Spleen (tissue), 11 donors: ENCODE measurements at regions not wholly inside any gene's neighbourhood (a gene's known extent, or its start where the extent isn't known, plus 50 kb on each side); places are given as distances from the start of the nearest gene placed in this dataset.
"Not testable (repeated sequence)": the region's sequence is repeated elsewhere in the genome, so short reads cannot be mapped to it uniquely, and the experiment has no call there.

Experiments
- DNase-seq: peaks from one replicate; pipeline ENCODE4 v3.0.0-alpha.2; 2020
- H3K27ac ChIP-seq, 8 donors: fragments of 200-600 bp; sonication (generic) in 7 of 8; 1 replicate in 4 of 8; 2 replicates in 4 of 8; pipeline versions ENCODE4 v1.5.0 to v1.8.0; 2016 to 2021; ENCODE audit warnings: inconsistent platforms in 4 of 8, mild to moderate bottlenecking in 4 of 8, moderate library complexity in 1 of 8
- H3K27me3 ChIP-seq, 7 donors: fragments of 200-600 bp; sonication (generic) in 6 of 7; replicated peaks in 1 of 7; 1 replicate in 4 of 7; 2 replicates in 3 of 7; pipeline versions ENCODE4 v1.5.0 to v1.8.0; 2016 to 2021; ENCODE audit warnings: inconsistent platforms in 3 of 7, mild to moderate bottlenecking in 1 of 7
- H3K36me3 ChIP-seq, 6 donors: fragments of 200-600 bp; sonication (generic) in 5 of 6; 1 replicate in 4 of 6; 2 replicates in 2 of 6; pipeline versions ENCODE4 v1.5.0 to v1.8.0; 2016 to 2021; ENCODE audit warnings: inconsistent platforms in 2 of 6
- H3K4me1 ChIP-seq, 6 donors: fragments of 200-600 bp; sonication (generic) in 5 of 6; 1 replicate in 3 of 6; 2 replicates in 3 of 6; pipeline versions ENCODE4 v1.5.0 to v1.8.0; 2016 to 2021; ENCODE audit warnings: inconsistent platforms in 3 of 6
- H3K4me3 ChIP-seq, 8 donors: fragments of 200-600 bp; sonication (generic) in 7 of 8; 1 replicate in 4 of 8; 2 replicates in 4 of 8; pipeline versions ENCODE4 v1.5.0 to v1.8.0; 2016 to 2021; ENCODE audit warnings: inconsistent platforms in 4 of 8, mild to moderate bottlenecking in 4 of 8, moderate library complexity in 2 of 8
- H3K9me3 ChIP-seq, 8 donors: fragments of 200-600 bp; sonication (generic) in 7 of 8; 1 replicate in 4 of 8; 2 replicates in 4 of 8; pipeline versions ENCODE4 v1.5.0 to v1.8.0; 2016 to 2021; ENCODE audit warnings: inconsistent platforms in 4 of 8
- POLR2A ChIP-seq, 3 donors: fragments of 450-650 bp; IDR thresholded peaks; one replicate each; pipeline ENCODE4 v1.5.1; 2017; ENCODE audit warnings: antibody characterized with exemption in 3 of 3, mild to moderate bottlenecking in 1 of 3
- POLR2AphosphoS5 ChIP-seq, 3 donors: sonication (generic); formaldehyde crosslinking; IDR thresholded peaks; one replicate each; pipeline ENCODE4 v1.5.1; 2017; ENCODE audit warnings: antibody characterized with exemption in 3 of 3
- WGBS, 5 donors: extraction: QIAGEN DNeasy Blood & Tissue Kit in 3 of 5; methylation state at CpG; one replicate each; pipeline versions ENCODE4 v1.1.5 to v1.1.7; 2013 to 2018; 5-methylcytosine and 5-hydroxymethylcytosine counted together
- intact Hi-C: fragments of 100-400 bp; cut with DNase I; formaldehyde crosslinking; loops from one replicate; pipeline ENCODE4 v1.15.0; 2023; ENCODE audit warnings: low total_unique reads
- TF ChIP-seq, protein P1 (sequence below), 11 experiments: fragments of 200-600 bp in 7 of 11; fragments of 450-650 bp in 4 of 11; sonication (generic) in 4 of 11; IDR thresholded peaks in 8 of 11; conservative IDR thresholded peaks in 3 of 11; 1 replicate in 7 of 11; 2 replicates in 4 of 11; pipeline versions ENCODE4 v1.4.0 to v1.8.0; 2016 to 2021; ENCODE audit warnings: antibody characterized with exemption in 11 of 11, inconsistent platforms in 4 of 11, mild to moderate bottlenecking in 1 of 11
- donor health status: healthy with polysubstance abuse.
- donor health status: DM: no; HTN: no; CAD: no; lungs with moderate emphysema.
- donor health status: DM: no; HTN: no; CAD: no.
- donor health status: Bipolar disorder and iron deficiency.
- donor health status: healthy.
- donor health status: DM: no; HTN: no; CAD: no.
- donor health status: DM: yes; HTN: yes; CAD: no.

GRCh38 chr10:10725196-10725595 lies 292.5 kb upstream of the CELF2 start:
- intact Hi-C loops, result no loop called here
- H3K27ac ChIP-seq, result no peak overlapping the region
- H3K4me3 ChIP-seq, result no peak overlapping the region
- H3K4me1 ChIP-seq, result no peaks in the 10 kb centered on the region
- no peak for DNase-seq
- H3K27me3 ChIP-seq, result no peaks in the 10 kb centered on the region
- H3K9me3 ChIP-seq, result no peaks in the 10 kb centered on the region
- no peaks in the 10 kb centered on the region for H3K36me3 ChIP-seq
- no peak for TF ChIP-seq POLR2AphosphoS5 (IDR thresholded peaks at IDR 0.05)
- TF ChIP-seq POLR2A (IDR thresholded peaks at IDR 0.05), result no peak
- TF ChIP-seq, protein P1, sequence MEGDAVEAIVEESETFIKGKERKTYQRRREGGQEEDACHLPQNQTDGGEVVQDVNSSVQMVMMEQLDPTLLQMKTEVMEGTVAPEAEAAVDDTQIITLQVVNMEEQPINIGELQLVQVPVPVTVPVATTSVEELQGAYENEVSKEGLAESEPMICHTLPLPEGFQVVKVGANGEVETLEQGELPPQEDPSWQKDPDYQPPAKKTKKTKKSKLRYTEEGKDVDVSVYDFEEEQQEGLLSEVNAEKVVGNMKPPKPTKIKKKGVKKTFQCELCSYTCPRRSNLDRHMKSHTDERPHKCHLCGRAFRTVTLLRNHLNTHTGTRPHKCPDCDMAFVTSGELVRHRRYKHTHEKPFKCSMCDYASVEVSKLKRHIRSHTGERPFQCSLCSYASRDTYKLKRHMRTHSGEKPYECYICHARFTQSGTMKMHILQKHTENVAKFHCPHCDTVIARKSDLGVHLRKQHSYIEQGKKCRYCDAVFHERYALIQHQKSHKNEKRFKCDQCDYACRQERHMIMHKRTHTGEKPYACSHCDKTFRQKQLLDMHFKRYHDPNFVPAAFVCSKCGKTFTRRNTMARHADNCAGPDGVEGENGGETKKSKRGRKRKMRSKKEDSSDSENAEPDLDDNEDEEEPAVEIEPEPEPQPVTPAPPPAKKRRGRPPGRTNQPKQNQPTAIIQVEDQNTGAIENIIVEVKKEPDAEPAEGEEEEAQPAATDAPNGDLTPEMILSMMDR (IDR thresholded peaks at IDR 0.05 in 8 of 11, conservative IDR thresholded peaks at IDR 0.05 in 3 of 11), result no peak
- WGBS, 5 donors, result 83 to 92% (median 86%) methylated on average over 5 of the region's 5 CpGs

GRCh38 chr10:10726101-10726500 lies 291.6 kb upstream of the CELF2 start:
- intact Hi-C loops, result no loop called here
- no peaks in the 10 kb centered on the region for H3K9me3 ChIP-seq
- WGBS, 5 donors, result 72 to 85% (median 80%) methylated on average over 6 of the region's 6 CpGs
- H3K27me3 ChIP-seq, result no peaks in the 10 kb centered on the region
- no peak overlapping the region for H3K27ac ChIP-seq
- no peaks in the 10 kb centered on the region for H3K36me3 ChIP-seq
- no peaks in the 10 kb centered on the region for H3K4me1 ChIP-seq
- TF ChIP-seq, protein P1 (IDR thresholded peaks at IDR 0.05 in 8 of 11, conservative IDR thresholded peaks at IDR 0.05 in 3 of 11), result no peak
- TF ChIP-seq POLR2A (IDR thresholded peaks at IDR 0.05) (no peak), POLR2AphosphoS5 (IDR thresholded peaks at IDR 0.05) (no peak)
- DNase-seq, result no peak
- no peak overlapping the region for H3K4me3 ChIP-seq

DNA sequence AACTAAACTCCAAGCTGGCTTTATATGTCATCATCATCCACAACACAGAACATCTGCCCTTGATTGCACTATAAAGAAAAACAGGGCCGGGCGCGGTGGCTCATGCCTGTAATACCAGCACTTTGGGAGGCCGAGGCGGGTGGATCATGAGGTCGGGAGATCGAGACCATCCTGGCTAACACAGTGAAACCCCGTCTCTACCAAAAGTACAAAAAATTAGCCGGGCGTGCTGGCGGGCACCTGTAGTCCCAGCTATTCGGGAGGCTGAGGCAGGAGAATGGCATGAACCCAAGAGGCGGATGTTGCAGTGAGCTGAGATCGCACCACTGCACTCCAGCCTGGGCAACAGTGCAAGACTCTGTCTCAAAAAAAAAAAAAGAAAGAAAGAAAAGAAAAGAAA lies 290.3 kb upstream of the CELF2 start:
- intact Hi-C loops, DNase-seq, H3K36me3 ChIP-seq, H3K4me3 ChIP-seq, H3K27me3 ChIP-seq, H3K9me3 ChIP-seq, H3K4me1 ChIP-seq, H3K27ac ChIP-seq: not testable (repeated sequence)
- WGBS, 5 donors, result 94 to 98% (median 96%) methylated on average over 14 of the region's 14 CpGs

- Histone ChIP-seq H3K27ac (no peak overlapping the region), H3K27me3 (no peaks in the 10 kb centered on the region), H3K4me1 (no peaks in the 10 kb centered on the region), H3K4me3 (no peak overlapping the region), H3K9me3 (no peaks in the 10 kb centered on the region), H3K36me3 (no peaks in the 10 kb centered on the region)
- intact Hi-C loops, result no loop called here
- 87 to 94% (median 91%) methylated on average over 5 of the region's 5 CpGs for WGBS, 5 donors
- DNase-seq, result no peak
- TF ChIP-seq, protein P1 (IDR thresholded peaks at IDR 0.05 in 8 of 11, conservative IDR thresholded peaks at IDR 0.05 in 3 of 11), result no peak
- TF ChIP-seq POLR2A (IDR thresholded peaks at IDR 0.05) (no peak), POLR2AphosphoS5 (IDR thresholded peaks at IDR 0.05) (no peak)
These were observed 289.9 kb upstream of the CELF2 start for GRCh38 chr10:10727812-10728211.

DNA sequence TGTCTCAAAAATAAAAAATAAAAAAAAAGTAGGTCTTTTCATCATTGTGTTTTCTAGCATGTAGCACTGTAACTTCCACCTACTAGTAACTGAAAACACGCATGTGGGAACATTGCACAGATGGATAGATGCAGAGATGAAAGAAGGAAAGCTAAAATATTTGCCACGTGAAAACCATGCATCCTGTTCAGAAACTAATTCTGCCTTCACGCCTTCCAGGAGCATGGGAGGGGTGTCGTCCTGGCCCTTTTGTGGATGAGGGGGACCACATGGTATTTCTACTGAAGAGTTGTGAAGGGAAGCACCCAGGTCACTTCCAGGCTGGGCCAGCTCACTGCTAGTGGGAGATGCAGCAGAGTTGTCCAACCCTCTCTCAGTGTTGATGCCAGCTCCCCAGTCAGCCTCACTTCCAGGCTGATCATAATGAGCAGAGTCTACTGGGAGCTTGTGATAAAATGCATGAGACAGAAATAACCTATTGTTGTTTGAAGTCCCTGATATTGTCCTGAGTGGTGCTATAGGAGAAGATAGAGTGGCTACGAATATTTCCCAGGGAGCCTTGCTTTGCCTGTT lies 287.1 kb upstream of the CELF2 start:
- no peaks in the 10 kb centered on the region for H3K27me3 ChIP-seq
- no peak overlapping the region for H3K4me3 ChIP-seq
- intact Hi-C loops, result no loop called here
- no peak overlapping the region for H3K27ac ChIP-seq
- TF ChIP-seq POLR2A (IDR thresholded peaks at IDR 0.05), result no peak
- TF ChIP-seq, protein P1 (IDR thresholded peaks at IDR 0.05 in 8 of 11, conservative IDR thresholded peaks at IDR 0.05 in 3 of 11), result no peak
- TF ChIP-seq POLR2AphosphoS5 (IDR thresholded peaks at IDR 0.05), result no peak
- no peaks in the 10 kb centered on the region for H3K36me3 ChIP-seq
- H3K9me3 ChIP-seq, result no peaks in the 10 kb centered on the region
- DNase-seq, result no peak
- H3K4me1 ChIP-seq, result peaks cover 0 to 6% (median 0%) of the 10 kb centered on the region in 6 donors
- WGBS, 5 donors, result 80 to 88% (median 84%) methylated on average over 5 of the region's 5 CpGs
